ENCODE measurements at regions not wholly inside any gene's neighbourhood (a gene's known extent, or its start where the extent isn't known, plus 50 kb on each side); places are given as distances from the start of the nearest gene placed in this dataset.

DNA sequence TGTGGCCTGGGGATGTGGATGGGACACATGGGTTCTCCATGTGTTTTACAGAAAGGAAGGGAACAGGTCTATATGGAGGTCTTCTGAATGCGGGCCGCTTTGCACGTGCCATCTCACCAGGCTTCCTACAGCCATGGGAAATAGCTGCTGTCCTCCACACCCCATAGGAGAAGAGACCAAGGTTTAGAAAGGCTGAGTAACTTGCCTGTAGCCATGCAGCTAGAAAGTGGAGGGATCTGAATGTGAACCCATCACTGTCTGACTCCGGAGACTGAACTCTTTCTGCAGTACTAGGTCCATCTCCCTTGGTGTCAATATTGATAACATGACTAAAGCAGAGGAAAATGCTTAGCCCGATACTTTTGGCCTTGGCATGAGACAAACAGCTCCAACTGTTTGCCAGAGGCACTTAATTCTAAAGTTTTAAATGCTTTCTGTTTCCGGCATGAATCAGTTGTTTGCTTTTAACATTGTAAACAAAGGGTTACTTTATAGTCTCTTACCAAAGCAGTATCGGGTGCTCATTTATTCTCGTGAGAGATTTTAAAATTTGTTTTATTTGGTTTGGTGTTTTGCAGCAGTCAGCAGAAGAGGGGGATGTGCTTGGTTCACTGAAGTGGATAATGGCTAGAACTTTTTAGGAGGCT lies 64.8 kb upstream of the LOXL4 start:
- no peaks in the 10 kb centered on the region for H3K4me1 Mint-ChIP-seq (ENCODE audit: low read depth in 2 of 2)
- H3K36me3 Mint-ChIP-seq = no peaks in the 10 kb centered on the region
- H3K4me3 Mint-ChIP-seq = no peak overlapping the region
- no peak for DNase-seq (ENCODE audit: low spot score)
- no peak overlapping the region for H3K27ac Mint-ChIP-seq
- no peak for ATAC-seq
- peaks cover 0 to 2% of the 10 kb centered on the region in 2 donors for H3K27me3 Mint-ChIP-seq
- H3K9me3 Mint-ChIP-seq = no peaks in the 10 kb centered on the region

DNA sequence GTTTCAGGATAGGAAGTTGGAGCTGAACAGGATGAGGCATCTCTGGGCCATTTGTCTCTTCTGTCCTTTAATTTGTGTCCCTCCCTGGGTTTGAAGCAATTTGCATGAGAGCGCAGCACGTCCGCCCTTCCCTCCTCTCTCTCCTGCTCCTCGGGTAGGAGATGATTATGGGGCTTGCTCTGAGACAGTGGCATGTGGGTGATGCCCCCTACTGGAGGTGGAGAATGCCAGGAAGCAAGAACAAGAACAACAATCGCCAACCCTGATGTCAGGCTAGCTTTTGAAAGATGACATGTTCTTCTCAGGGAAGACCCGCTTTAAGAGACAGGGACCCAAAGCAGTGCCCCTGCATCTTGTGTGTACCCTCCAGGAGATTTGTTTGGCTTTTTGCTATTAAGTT lies 63.9 kb upstream of the LOXL4 start:
- H3K9me3 Mint-ChIP-seq = no peaks in the 10 kb centered on the region
- DNase-seq (ENCODE audit: low spot score) (no peak), ATAC-seq (no peak)
- H3K36me3 Mint-ChIP-seq = no peaks in the 10 kb centered on the region
- no peak overlapping the region for H3K4me3 Mint-ChIP-seq
- H3K4me1 Mint-ChIP-seq (ENCODE audit: low read depth in 2 of 2) = no peaks in the 10 kb centered on the region
- no peak overlapping the region for H3K27ac Mint-ChIP-seq
- peaks cover 0 to 2% of the 10 kb centered on the region in 2 donors for H3K27me3 Mint-ChIP-seq

DNA sequence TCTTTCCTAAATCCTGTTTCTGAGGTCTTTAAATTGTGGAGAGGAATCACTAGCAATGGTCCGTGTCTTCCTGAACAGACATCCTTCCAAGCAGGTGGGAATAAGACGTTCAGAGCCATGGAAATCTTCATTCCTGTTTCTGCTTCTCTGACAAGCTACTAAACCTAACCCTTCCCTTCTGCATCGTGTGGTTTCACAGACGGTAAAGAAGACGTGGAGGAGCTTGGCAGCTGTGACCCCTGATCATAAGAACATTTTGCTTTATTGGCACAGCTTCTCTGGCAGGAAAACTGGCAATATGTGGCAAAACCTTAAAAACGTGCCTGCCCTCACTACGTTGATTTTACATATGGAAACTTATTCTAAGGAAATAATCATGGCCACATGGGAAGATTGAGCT lies 63.0 kb upstream of the LOXL4 start:
- H3K4me1 Mint-ChIP-seq (ENCODE audit: low read depth in 2 of 2) = no peaks in the 10 kb centered on the region
- peaks cover 0 to 2% of the 10 kb centered on the region in 2 donors for H3K27me3 Mint-ChIP-seq
- H3K27ac Mint-ChIP-seq = no peak overlapping the region
- DNase-seq (ENCODE audit: low spot score) (no peak), ATAC-seq (no peak)
- H3K36me3 Mint-ChIP-seq = no peaks in the 10 kb centered on the region
- no peak overlapping the region for H3K4me3 Mint-ChIP-seq
- H3K9me3 Mint-ChIP-seq = no peaks in the 10 kb centered on the region

DNA sequence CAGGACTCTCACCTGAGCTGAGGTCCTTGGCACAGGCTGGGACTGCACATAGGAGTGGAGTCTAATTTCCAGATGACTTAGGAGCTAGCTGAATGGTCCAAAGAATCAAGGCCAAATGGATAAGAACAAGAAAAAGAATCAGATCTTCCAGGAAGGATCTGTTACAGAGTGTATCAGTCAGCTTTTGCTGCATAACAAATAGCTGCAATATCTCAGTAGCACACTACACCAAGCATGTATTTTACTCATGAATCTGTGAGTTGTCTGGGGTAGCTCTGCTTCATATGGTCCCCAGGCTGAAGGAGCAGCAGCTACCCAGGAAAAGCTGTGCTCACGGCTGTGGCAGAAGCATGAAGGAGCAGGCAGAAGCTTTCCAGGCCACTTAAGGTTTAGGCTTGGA lies 60.6 kb upstream of the LOXL4 start:
- no peak for DNase-seq (ENCODE audit: low spot score)
- Mint-ChIP-seq H3K4me3 (no peak overlapping the region), H3K4me1 (ENCODE audit: low read depth in 2 of 2) (no peaks in the 10 kb centered on the region), H3K27ac (no peak overlapping the region), H3K36me3 (no peaks in the 10 kb centered on the region), H3K9me3 (no peaks in the 10 kb centered on the region), H3K27me3 (no peaks in the 10 kb centered on the region)
- ATAC-seq = no peak

DNA sequence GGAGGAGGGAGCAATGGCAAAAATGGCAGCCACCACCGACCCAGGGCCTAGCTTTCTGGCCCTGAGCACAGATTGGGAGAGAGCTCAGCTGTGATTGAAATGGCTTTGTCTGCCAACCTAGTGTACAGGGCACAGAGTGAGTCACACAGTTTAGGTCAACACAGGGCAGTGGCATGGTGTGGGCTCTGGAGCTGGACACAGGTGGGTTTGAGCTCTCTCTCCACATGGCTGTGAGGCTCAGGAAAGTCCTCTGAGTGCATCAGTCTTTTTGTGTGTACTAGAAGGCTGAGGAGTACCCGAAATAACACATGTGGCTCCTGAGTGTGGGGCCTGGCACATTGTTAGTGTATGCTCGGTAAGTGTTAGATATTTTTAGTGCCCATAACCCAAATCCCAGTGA lies 60.2 kb upstream of the LOXL4 start:
- Mint-ChIP-seq H3K27ac (no peak overlapping the region), H3K9me3 (no peaks in the 10 kb centered on the region), H3K36me3 (no peaks in the 10 kb centered on the region), H3K27me3 (no peaks in the 10 kb centered on the region), H3K4me1 (ENCODE audit: low read depth in 2 of 2) (no peaks in the 10 kb centered on the region), H3K4me3 (no peak overlapping the region)
- ATAC-seq (no peak), DNase-seq (ENCODE audit: low spot score) (no peak)

DNA sequence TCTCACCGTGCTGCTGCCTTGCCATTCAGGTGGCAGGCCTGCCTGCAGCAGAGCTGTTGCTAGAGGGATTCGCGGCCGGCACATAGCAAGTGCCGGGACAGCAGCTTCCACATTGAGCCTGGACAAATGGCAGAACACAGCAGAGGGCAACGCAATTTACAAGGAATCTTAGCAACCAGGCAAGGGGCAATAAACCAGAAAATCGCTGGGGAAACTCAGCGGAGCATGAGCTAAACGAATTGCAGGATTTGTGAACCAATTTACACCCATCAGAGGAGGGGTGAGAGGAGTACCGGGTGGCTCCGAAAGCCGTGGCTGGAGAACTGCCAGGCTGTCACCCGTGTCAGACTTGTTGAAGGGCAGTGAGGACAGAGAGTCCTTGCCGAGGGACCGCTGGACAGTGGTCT lies 58.6 kb upstream of the LOXL4 start:
- ATAC-seq (no peak), DNase-seq (ENCODE audit: low spot score) (no peak)
- Mint-ChIP-seq H3K4me3 (no peak overlapping the region), H3K9me3 (no peaks in the 10 kb centered on the region), H3K27ac (no peak overlapping the region), H3K27me3 (no peaks in the 10 kb centered on the region), H3K36me3 (no peaks in the 10 kb centered on the region), H3K4me1 (ENCODE audit: low read depth in 2 of 2) (peaks cover 0 to under 1% of the 10 kb centered on the region in 2 donors)

DNA sequence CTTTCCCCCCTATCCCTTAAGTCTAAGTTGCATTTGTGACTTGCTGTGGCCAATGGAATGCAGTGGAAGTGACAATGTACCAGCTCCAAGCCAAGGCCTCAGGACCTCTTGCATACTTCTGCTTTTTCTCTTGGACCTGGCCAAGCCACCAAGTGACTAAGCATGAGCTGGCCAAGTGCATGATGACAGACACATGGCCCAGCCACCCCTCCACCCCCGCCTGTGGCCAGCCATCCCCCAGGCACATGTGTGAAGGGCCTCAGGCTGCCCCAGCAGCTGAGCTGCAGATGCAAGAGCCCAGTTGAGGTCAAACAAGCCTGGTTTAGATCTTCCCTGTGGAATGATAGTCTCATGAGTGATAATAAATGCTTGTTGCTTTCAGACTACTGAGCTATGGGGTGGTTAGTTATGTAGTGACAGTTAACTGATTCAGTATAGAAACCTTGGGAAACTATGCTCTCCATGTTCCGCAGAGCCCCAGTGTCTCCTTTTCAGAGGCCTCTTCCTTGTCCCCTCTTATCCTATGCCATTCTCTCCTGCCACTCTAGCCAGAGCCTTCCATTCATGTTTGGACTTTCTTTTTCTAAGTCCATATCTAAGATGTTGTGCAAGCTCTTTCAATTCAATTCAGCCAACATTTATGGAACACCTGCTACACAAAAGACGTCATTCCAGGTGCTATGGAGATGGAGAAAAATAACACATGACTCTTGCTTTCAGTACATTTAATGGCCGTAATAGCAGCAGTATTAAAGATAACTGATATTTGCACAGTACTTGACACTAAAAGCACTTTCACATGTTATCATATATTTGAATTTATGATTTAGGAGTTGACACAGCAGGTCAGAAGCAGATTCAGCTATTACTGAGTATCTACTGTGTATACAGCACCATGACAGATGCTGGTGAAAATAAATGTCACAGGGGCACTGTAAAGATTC lies 55.5 kb upstream of the LOXL4 start:
- Mint-ChIP-seq H3K27ac (no peak overlapping the region), H3K27me3 (peaks cover 0 to 2% of the 10 kb centered on the region in 2 donors), H3K36me3 (no peaks in the 10 kb centered on the region), H3K9me3 (no peaks in the 10 kb centered on the region), H3K4me1 (ENCODE audit: low read depth in 2 of 2) (peaks cover 0 to 3% of the 10 kb centered on the region in 2 donors), H3K4me3 (no peak overlapping the region)
- DNase-seq (ENCODE audit: low spot score) (no peak), ATAC-seq (peak in 1 of 2 donors; percentile 67)

DNA sequence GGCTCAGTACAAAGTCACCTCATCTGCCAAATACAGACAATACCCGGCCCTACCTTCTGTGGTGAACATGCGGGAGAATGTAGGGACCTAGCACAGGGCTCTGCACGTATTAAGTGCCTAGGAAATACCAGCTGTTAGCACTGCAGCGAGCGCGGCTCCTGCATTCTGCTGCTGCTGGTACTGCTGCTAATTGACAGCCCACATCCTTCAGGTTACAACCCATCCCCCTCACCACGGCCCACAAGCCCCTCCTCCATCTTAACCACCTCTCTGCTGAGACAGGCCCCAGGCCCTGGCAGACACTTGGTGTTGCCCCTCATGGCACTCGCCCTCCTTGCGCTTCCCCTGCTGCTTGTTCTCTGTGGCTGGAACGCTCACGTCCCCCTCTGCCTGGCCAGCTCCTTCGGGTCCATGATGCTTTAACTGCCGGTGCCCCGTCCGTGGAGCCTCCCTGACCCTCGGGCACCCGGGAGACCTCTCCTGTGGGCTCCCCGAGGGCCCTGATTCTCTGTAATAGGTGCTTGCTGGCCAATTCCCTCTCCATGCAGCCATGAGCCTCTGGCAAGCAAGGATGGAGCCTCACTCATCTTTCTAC lies 53.3 kb upstream of the LOXL4 start:
- Mint-ChIP-seq H3K27ac (no peak overlapping the region), H3K4me1 (ENCODE audit: low read depth in 2 of 2) (peaks cover 0 to 11% of the 10 kb centered on the region in 2 donors), H3K36me3 (no peaks in the 10 kb centered on the region), H3K27me3 (peaks cover 0 to 2% of the 10 kb centered on the region in 2 donors), H3K9me3 (no peaks in the 10 kb centered on the region), H3K4me3 (no peak overlapping the region)
- ATAC-seq (peak in 1 of 2 donors; percentile 22), DNase-seq (ENCODE audit: low spot score) (no peak)

DNA sequence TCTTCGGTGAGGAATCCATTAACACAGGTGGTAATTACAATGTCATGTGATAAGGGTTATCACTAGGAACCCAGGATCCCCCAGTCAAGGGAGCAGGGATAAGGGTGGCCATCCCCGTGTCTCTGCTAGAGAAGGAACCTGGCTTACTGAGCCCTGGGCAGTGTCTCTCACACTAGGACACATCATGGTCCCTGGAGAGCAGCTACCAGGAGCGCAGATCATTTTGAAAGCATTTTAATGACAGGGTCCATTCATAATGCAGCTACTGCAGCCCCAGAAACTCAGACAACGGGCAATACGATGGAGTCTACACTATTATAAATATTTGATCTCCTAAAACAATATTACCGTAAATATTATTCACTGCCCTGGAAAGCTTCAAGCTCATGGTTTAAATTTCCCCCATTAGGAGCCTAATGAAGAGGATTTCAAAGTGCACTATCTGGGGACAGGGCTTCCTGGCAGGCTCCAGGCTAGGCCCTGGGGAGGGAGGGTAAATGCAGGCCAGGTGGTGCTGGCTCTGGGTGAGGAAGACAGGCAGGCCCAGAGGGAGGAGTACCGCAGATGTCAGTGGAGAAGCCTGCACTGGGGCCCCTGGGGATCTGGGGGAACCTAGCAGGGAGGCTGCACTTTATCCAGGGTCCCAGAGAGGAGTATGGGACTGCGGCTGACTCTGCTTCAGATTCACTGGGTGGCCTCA lies 52.6 kb upstream of the LOXL4 start:
- H3K36me3 Mint-ChIP-seq = no peaks in the 10 kb centered on the region
- ATAC-seq (peak; percentile 8 to 20), DNase-seq (ENCODE audit: low spot score) (no peak)
- no peaks in the 10 kb centered on the region for H3K9me3 Mint-ChIP-seq
- peaks cover 0 to 11% of the 10 kb centered on the region in 2 donors for H3K4me1 Mint-ChIP-seq (ENCODE audit: low read depth in 2 of 2)
- H3K27me3 Mint-ChIP-seq = peaks cover 0 to 2% of the 10 kb centered on the region in 2 donors
- H3K4me3 Mint-ChIP-seq = no peak overlapping the region
- no peak overlapping the region for H3K27ac Mint-ChIP-seq

DNA sequence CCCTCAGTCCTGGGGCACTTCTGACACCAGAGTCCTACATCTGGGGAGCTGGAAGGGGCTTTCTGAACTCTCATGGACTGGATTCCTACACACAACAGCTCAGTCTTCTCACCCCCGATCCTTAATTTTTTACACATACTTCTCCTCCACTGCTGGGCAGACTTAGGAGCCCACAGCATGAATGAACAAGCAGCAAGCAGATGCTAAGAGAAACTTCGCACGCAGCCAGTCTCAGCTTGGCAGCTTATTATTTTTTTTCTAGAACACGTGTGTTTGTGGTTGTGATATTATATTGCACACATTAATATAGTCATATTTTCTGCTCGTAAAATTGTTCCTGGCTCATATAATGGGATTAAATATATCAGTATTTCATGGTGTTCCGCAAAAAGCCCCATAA lies 50.9 kb upstream of the LOXL4 start:
- H3K4me1 Mint-ChIP-seq (ENCODE audit: low read depth in 2 of 2) = peaks cover 0 to 11% of the 10 kb centered on the region in 2 donors
- no peaks in the 10 kb centered on the region for H3K9me3 Mint-ChIP-seq
- no peak overlapping the region for H3K27ac Mint-ChIP-seq
- no peaks in the 10 kb centered on the region for H3K36me3 Mint-ChIP-seq
- H3K4me3 Mint-ChIP-seq = no peak overlapping the region
- H3K27me3 Mint-ChIP-seq = peaks cover 0 to 2% of the 10 kb centered on the region in 2 donors
- DNase-seq (ENCODE audit: low spot score) (no peak), ATAC-seq (no peak)
